Neural cell (in vitro differentiated cells): ENCODE measurements at regions not wholly inside any gene's neighbourhood (a gene's known extent, or its start where the extent isn't known, plus 50 kb on each side); places are given as distances from the start of the nearest gene placed in this dataset.
"Not testable (repeated sequence)": the region's sequence is repeated elsewhere in the genome, so short reads cannot be mapped to it uniquely, and the experiment has no call there.

ENCODE experiments used
- CTCF ChIP-seq: fragments of 450-650 bp; IDR thresholded peaks from 2 replicates; pipeline ENCODE4 v1.5.1; 2014; ENCODE audit warnings: antibody characterized with exemption, mild to moderate bottlenecking, moderate library complexity; ENCODE audit not compliant: poor library complexity, severe bottlenecking
- EP300 ChIP-seq: fragments of 450-650 bp; conservative IDR thresholded peaks from 2 replicates; pipeline ENCODE4 v1.6.1; 2014; ENCODE audit warnings: antibody characterized with exemption, mild to moderate bottlenecking, moderate library complexity; ENCODE audit not compliant: poor library complexity, severe bottlenecking
- EZH2 ChIP-seq: fragments of 200-600, 300-800 bp; shearing (Covaris generic), sonication (generic); IDR thresholded peaks from 2 replicates; pipeline ENCODE4 v1.6.1; 2014; ENCODE audit warnings: antibody characterized with exemption, low read length, borderline replicate concordance, mild to moderate bottlenecking; ENCODE audit not compliant: insufficient read depth, poor library complexity, severe bottlenecking
- POLR2AphosphoS5 ChIP-seq: IDR thresholded peaks from 2 replicates; pipeline ENCODE4 v1.6.1; 2012
- RAD21 ChIP-seq: fragments of 450-650 bp; conservative IDR thresholded peaks from 2 replicates; pipeline ENCODE4 v1.6.1; 2014; ENCODE audit warnings: antibody characterized with exemption, mild to moderate bottlenecking, moderate library complexity
- REST ChIP-seq: IDR thresholded peaks from 2 replicates; pipeline ENCODE4 v1.6.1; 2012; ENCODE audit warnings: borderline replicate concordance
- SMC3 ChIP-seq: fragments of 450-650 bp; conservative IDR thresholded peaks from 2 replicates; pipeline ENCODE4 v1.6.1; 2014; ENCODE audit warnings: antibody characterized with exemption, mild to moderate bottlenecking, moderate library complexity; ENCODE audit not compliant: poor library complexity
- TAF1 ChIP-seq: IDR thresholded peaks from 2 replicates; pipeline ENCODE4 v1.6.1; 2012; ENCODE audit warnings: low read depth

- TF ChIP-seq REST, CTCF, TAF1, POLR2AphosphoS5, EP300, SMC3, RAD21, EZH2: not testable (repeated sequence)
These were observed 148.1 kb upstream of the MAST4 start for GRCh38 chr5:66448070-66448469.
